Peyer's patch (tissue), 4 donors: ENCODE measurements at regions not wholly inside any gene's neighbourhood (a gene's known extent, or its start where the extent isn't known, plus 50 kb on each side); places are given as distances from the start of the nearest gene placed in this dataset.

Source experiments
- CTCF ChIP-seq, 6 experiments: fragments of 450-650 bp in 4 of 6; fragments of 200-600 bp in 2 of 6; sonication (generic) in 1 of 6; IDR thresholded peaks; one replicate each; pipeline ENCODE4 v1.5.1; 2017 to 2019; ENCODE audit warnings: antibody characterized with exemption in 6 of 6, mild to moderate bottlenecking in 3 of 6, moderate library complexity in 1 of 6
- POLR2A ChIP-seq, 2 donors: fragments of 450-650 bp; IDR thresholded peaks; one replicate each; pipeline ENCODE4 v1.5.1; 2017; ENCODE audit warnings: antibody characterized with exemption in 2 of 2, mild to moderate bottlenecking in 2 of 2, moderate library complexity in 2 of 2

- no peak for TF ChIP-seq CTCF (IDR thresholded peaks at IDR 0.05)
- TF ChIP-seq POLR2A (IDR thresholded peaks at IDR 0.05), result no peak
Observed at GRCh38 chr2:885230-886071, 65.2 kb upstream of the SNTG2 start.
